Adrenal gland (tissue), 9 donors: ENCODE measurements at regions not wholly inside any gene's neighbourhood (a gene's known extent, or its start where the extent isn't known, plus 50 kb on each side); places are given as distances from the start of the nearest gene placed in this dataset.

ENCODE experiments used
- DNase-seq, 7 donors: peaks; one replicate each; pipeline ENCODE4 v3.0.0-alpha.2; 2019 to 2020
- H3K27ac ChIP-seq, 5 donors: fragments of 200-600 bp; sonication (generic) in 4 of 5; 1 replicate in 3 of 5; 2 replicates in 2 of 5; pipeline versions ENCODE4 v1.5.1 to v1.8.0; 2016 to 2020; ENCODE audit warnings: mild to moderate bottlenecking in 1 of 5
- H3K27me3 ChIP-seq: fragments of 200-600 bp; 2 replicates; pipeline ENCODE4 v1.8.0; 2021
- H3K36me3 ChIP-seq, 2 donors: fragments of 200-600 bp; replicated peaks in 1 of 2; 1 replicate in 1 of 2; 2 replicates in 1 of 2; pipeline versions ENCODE4 v1.5.1 to v1.8.0; 2018 to 2022
- H3K4me1 ChIP-seq, 2 donors: fragments of 200-600 bp; replicated peaks in 1 of 2; 1 replicate in 1 of 2; 2 replicates in 1 of 2; pipeline versions ENCODE4 v1.5.1 to v1.8.0; 2018 to 2021
- H3K4me3 ChIP-seq, 4 donors: fragments of 200-600 bp; sonication (generic) in 3 of 4; one replicate each; pipeline ENCODE4 v1.5.1; 2016 to 2018
- H3K9me3 ChIP-seq, 3 donors: fragments of 200-600 bp; sonication (generic) in 1 of 3; replicated peaks in 1 of 3; 1 replicate in 2 of 3; 2 replicates in 1 of 3; pipeline versions ENCODE4 v1.5.1 to v1.8.0; 2016 to 2021
- POLR2A ChIP-seq, 2 donors: fragments of 450-650 bp; IDR thresholded peaks; one replicate each; pipeline ENCODE4 v1.6.1; 2017; ENCODE audit warnings: antibody characterized with exemption in 2 of 2, mild to moderate bottlenecking in 2 of 2, moderate library complexity in 1 of 2
- WGBS, 4 donors: extraction: QIAGEN DNeasy Blood & Tissue Kit in 2 of 4; methylation state at CpG; one replicate each; pipeline versions ENCODE4 v1.1.5 to v1.1.7; 2013 to 2017; 5-methylcytosine and 5-hydroxymethylcytosine counted together
- intact Hi-C, 2 donors: fragments of 100-400 bp; cut with DNase I; formaldehyde crosslinking; loops; one replicate each; pipeline versions ENCODE4 v1.14.1 to v1.15.0; 2022 to 2023
- TF ChIP-seq, protein P1 (sequence below), 6 experiments: fragments of 450-650 bp in 4 of 6; fragments of 200-600 bp in 2 of 6; sonication (generic) in 1 of 6; IDR thresholded peaks; 1 replicate in 5 of 6; 2 replicates in 1 of 6; pipeline versions ENCODE4 v1.5.1 to v1.8.0; 2016 to 2021; ENCODE audit warnings: antibody characterized with exemption in 6 of 6, mild to moderate bottlenecking in 2 of 6, moderate library complexity in 1 of 6
- donor health status: healthy with polysubstance abuse.
- donor health status: Bipolar disorder and iron deficiency.
- donor health status: DM: yes; HTN: yes; CAD: no.
- donor health status: DM: no; HTN: no; CAD: no.
- donor health status: DM: no; HTN: no; CAD: no.

- Histone ChIP-seq H3K27ac (no peak overlapping the region), H3K36me3 (no peaks in the 10 kb centered on the region), H3K27me3 (no peaks in the 10 kb centered on the region), H3K4me3 (no peak overlapping the region), H3K4me1 (no peaks in the 10 kb centered on the region), H3K9me3 (peaks cover 0 to 10% (median 0%) of the 10 kb centered on the region in 3 donors)
- intact Hi-C loops: no loop called here
- 57 to 80% (median 63%) methylated on average over 4 of the region's 4 CpGs for WGBS, 4 donors
- DNase-seq: no peak
- TF ChIP-seq POLR2A (IDR thresholded peaks at IDR 0.05): no peak
- TF ChIP-seq, protein P1, sequence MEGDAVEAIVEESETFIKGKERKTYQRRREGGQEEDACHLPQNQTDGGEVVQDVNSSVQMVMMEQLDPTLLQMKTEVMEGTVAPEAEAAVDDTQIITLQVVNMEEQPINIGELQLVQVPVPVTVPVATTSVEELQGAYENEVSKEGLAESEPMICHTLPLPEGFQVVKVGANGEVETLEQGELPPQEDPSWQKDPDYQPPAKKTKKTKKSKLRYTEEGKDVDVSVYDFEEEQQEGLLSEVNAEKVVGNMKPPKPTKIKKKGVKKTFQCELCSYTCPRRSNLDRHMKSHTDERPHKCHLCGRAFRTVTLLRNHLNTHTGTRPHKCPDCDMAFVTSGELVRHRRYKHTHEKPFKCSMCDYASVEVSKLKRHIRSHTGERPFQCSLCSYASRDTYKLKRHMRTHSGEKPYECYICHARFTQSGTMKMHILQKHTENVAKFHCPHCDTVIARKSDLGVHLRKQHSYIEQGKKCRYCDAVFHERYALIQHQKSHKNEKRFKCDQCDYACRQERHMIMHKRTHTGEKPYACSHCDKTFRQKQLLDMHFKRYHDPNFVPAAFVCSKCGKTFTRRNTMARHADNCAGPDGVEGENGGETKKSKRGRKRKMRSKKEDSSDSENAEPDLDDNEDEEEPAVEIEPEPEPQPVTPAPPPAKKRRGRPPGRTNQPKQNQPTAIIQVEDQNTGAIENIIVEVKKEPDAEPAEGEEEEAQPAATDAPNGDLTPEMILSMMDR (IDR thresholded peaks at IDR 0.05): no peak
These were observed 159.3 kb upstream of the NEBL start for GRCh38 chr10:21056461-21056860.

DNA sequence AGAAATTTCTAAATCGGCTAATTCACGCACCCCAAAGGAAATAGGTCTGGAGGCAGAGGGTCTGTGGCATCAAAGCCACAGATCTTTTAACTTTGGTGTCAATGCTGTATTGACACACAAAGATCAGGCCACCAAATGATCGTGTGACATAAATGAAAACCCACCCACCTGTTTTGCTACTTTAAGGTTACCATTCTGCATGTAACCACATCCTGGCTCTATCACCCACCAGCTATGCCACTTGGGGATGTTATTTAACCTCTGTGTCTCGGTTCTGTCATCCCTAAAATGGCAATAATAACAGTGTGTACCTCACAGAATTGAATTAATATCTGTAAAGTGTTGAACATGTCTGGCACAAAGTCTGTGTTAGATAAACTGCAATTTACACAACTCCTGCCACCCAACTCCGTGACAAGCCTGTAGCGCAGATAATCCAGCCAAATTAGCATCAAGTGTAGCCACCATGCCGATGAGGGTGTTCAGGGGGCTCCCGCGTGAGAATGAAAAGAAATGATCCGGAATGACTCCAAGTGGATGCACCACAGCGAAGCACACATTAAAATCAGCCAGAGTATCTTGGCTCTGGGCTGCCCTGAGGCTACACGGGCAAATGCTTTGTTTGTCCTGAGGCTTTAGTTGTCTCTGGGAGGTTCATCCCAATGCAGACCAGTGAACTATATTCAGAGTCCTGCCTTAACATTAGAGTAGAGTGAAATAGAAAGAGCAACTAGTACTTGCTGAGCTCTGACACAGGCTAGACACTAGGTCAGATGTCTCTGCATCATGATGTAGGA lies 158.4 kb upstream of the NEBL start:
- no peak overlapping the region for H3K27ac ChIP-seq
- intact Hi-C loops: no loop called here
- H3K4me3 ChIP-seq: no peak overlapping the region
- no peaks in the 10 kb centered on the region for H3K27me3 ChIP-seq
- no peaks in the 10 kb centered on the region for H3K4me1 ChIP-seq
- TF ChIP-seq POLR2A (IDR thresholded peaks at IDR 0.05): no peak
- TF ChIP-seq, protein P1 (IDR thresholded peaks at IDR 0.05): no peak
- H3K9me3 ChIP-seq: peaks cover 0 to 10% (median 0%) of the 10 kb centered on the region in 3 donors
- 66 to 77% (median 74%) methylated on average over 12 of the region's 12 CpGs for WGBS, 4 donors
- no peaks in the 10 kb centered on the region for H3K36me3 ChIP-seq
- DNase-seq: no peak

- no peaks in the 10 kb centered on the region for H3K4me1 ChIP-seq
- H3K27ac ChIP-seq: no peak overlapping the region
- WGBS, 4 donors: 82 to 88% (median 85%) methylated on average over 9 of the region's 9 CpGs
- no peaks in the 10 kb centered on the region for H3K27me3 ChIP-seq
- peaks cover 0 to 6% (median 0%) of the 10 kb centered on the region in 3 donors for H3K9me3 ChIP-seq
- intact Hi-C loops: no loop called here
- no peak overlapping the region for H3K4me3 ChIP-seq
- TF ChIP-seq, protein P1 (IDR thresholded peaks at IDR 0.05): no peak
- TF ChIP-seq POLR2A (IDR thresholded peaks at IDR 0.05): no peak
- H3K36me3 ChIP-seq: no peaks in the 10 kb centered on the region
- no peak for DNase-seq
These were observed 157.0 kb upstream of the NEBL start for GRCh38 chr10:21053953-21054690.

DNA sequence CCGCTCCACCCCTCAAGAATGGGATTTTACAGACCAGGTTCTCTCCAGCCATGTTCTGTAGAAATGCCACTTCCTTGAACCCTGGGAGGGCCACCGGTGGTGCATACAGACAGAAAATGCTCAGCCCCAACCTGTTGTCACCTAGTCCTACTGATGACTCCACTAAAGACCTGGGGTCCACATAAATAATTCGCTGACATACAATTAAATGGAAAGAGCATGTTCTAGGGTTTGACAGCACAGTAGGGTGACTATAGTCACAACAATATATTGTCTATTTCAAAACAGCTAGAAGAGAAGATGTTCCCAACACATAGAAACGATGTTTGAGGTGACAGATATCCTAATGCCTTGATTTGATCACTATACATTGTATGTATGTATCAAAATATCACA lies 155.6 kb upstream of the NEBL start:
- no peak overlapping the region for H3K27ac ChIP-seq
- WGBS, 4 donors: 83 to 90% (median 86%) methylated on average over 4 of the region's 4 CpGs
- H3K4me1 ChIP-seq: no peaks in the 10 kb centered on the region
- H3K4me3 ChIP-seq: no peak overlapping the region
- TF ChIP-seq POLR2A (IDR thresholded peaks at IDR 0.05): no peak
- TF ChIP-seq, protein P1 (IDR thresholded peaks at IDR 0.05): no peak
- H3K9me3 ChIP-seq: no peaks in the 10 kb centered on the region
- no peaks in the 10 kb centered on the region for H3K36me3 ChIP-seq
- intact Hi-C loops: no loop called here
- no peaks in the 10 kb centered on the region for H3K27me3 ChIP-seq
- DNase-seq: no peak
